ENCODE measurements at regions not wholly inside any gene's neighbourhood (a gene's known extent, or its start where the extent isn't known, plus 50 kb on each side); places are given as distances from the start of the nearest gene placed in this dataset.

- TF ChIP-seq EP300 (IDR thresholded peaks at IDR 0.05) = no peak
- no peak for TF ChIP-seq POLR2AphosphoS5 (IDR thresholded peaks at IDR 0.05)
Measured at GRCh38 chr18:44153981-44154380, 526.7 kb upstream of the SETBP1 start.

Measured in gastroesophageal sphincter (tissue), 2 donors.